SU-DHL-6 (cell line): ENCODE measurements at regions not wholly inside any gene's neighbourhood (a gene's known extent, or its start where the extent isn't known, plus 50 kb on each side); places are given as distances from the start of the nearest gene placed in this dataset.

Source experiments
- H2AFZ ChIP-seq: fragments of 200-600 bp; sonication (generic); 2 replicates; pipeline ENCODE4 v1.6.1; 2014; ENCODE audit warnings: low read depth, mild to moderate bottlenecking, moderate library complexity, mixed read lengths, antibody characterized with exemption, low read length; ENCODE audit not compliant: severe bottlenecking
- H3F3A ChIP-seq: fragments of 200-600 bp; shearing (Covaris generic); 2 replicates; pipeline ENCODE4 v1.6.0; 2016; ENCODE audit warnings: antibody characterized with exemption, mild to moderate bottlenecking; ENCODE audit not compliant: insufficient read depth
- H3K27ac ChIP-seq: fragments of 200-600 bp; sonication (generic); 2 replicates; pipeline ENCODE4 v1.5.1; 2016; ENCODE audit warnings: low read depth, mild to moderate bottlenecking, low read length, moderate library complexity, mixed read lengths
- H3K27me3 ChIP-seq: fragments of 200-600 bp; sonication (generic), shearing (Covaris generic); 2 replicates; pipeline ENCODE4 v1.6.0; 2014; ENCODE audit warnings: mild to moderate bottlenecking, low read length
- H3K36me3 ChIP-seq: fragments of 200-600 bp; sonication (generic); 2 replicates; pipeline ENCODE4 v1.6.1; 2014; ENCODE audit warnings: mild to moderate bottlenecking, low read length, mixed read lengths
- H3K4me2 ChIP-seq: fragments of 300-600, 200-600 bp; shearing (Covaris generic), sonication (generic); 2 replicates; pipeline ENCODE4 v1.6.0; 2014; ENCODE audit warnings: low read length, low read depth, mild to moderate bottlenecking; ENCODE audit not compliant: poor library complexity, severe bottlenecking
- H3K4me3 ChIP-seq: fragments of 200-600 bp; sonication (generic); 2 replicates; pipeline ENCODE4 v1.5.1; 2014; ENCODE audit warnings: antibody characterized with exemption, low read length, mild to moderate bottlenecking, mixed read lengths; ENCODE audit not compliant: insufficient read depth, poor library complexity, severe bottlenecking
- H3K79me2 ChIP-seq: fragments of 200-600 bp; sonication (generic); 2 replicates; pipeline ENCODE4 v1.6.1; 2014; ENCODE audit warnings: mild to moderate bottlenecking, low read length, moderate library complexity; ENCODE audit not compliant: insufficient read depth
- H3K9ac ChIP-seq: fragments of 200-600 bp; sonication (generic); 2 replicates; pipeline ENCODE4 v1.7.0; 2014; ENCODE audit warnings: mild to moderate bottlenecking, low read length
- H3K9me2 ChIP-seq: fragments of 200-600 bp; sonication (generic); replicated peaks from 2 replicates; pipeline ENCODE4 v1.6.1; 2014; ENCODE audit warnings: low read length; ENCODE audit not compliant: insufficient read depth
- H3K9me3 ChIP-seq: fragments of 200-600 bp; sonication (generic); 2 replicates; pipeline ENCODE4 v1.6.1; 2014; ENCODE audit warnings: low read length, mixed read lengths; ENCODE audit not compliant: insufficient read depth
- H4K20me1 ChIP-seq: fragments of 200-600 bp; sonication (generic); 2 replicates; pipeline ENCODE4 v1.6.1; 2014; ENCODE audit warnings: low read depth, mild to moderate bottlenecking, antibody characterized with exemption, low read length, moderate library complexity, mixed read lengths
- CTCF ChIP-seq: fragments of 200-600 bp; sonication (generic); IDR thresholded peaks from one replicate; pipeline ENCODE4 v1.5.1; 2017; ENCODE audit warnings: antibody characterized with exemption, mild to moderate bottlenecking, low read length, moderate library complexity; ENCODE audit not compliant: insufficient read depth, poor library complexity, severe bottlenecking
- EZH2phosphoT487 ChIP-seq: fragments of 200-600 bp; sonication (generic), shearing (Covaris generic); conservative IDR thresholded peaks from 2 replicates; pipeline ENCODE4 v1.6.1; 2018; ENCODE audit warnings: mild to moderate bottlenecking, antibody characterized with exemption, low read length, moderate library complexity, mixed read lengths

GRCh38 chr11:100556781-100557180, 130.3 kb upstream of the ARHGAP42 start:
- Histone ChIP-seq H3K36me3 (no peaks in the 10 kb centered on the region), H3K9ac (no peak overlapping the region), H3F3A (no peaks in the 10 kb centered on the region), H3K79me2 (no peaks in the 10 kb centered on the region), H3K27me3 (no peaks in the 10 kb centered on the region), H3K27ac (no peak overlapping the region), H2AFZ (no peak overlapping the region), H3K4me3 (no peak overlapping the region), H3K9me2 (no peaks in the 10 kb centered on the region), H4K20me1 (no peaks in the 10 kb centered on the region), H3K9me3 (no peaks in the 10 kb centered on the region), H3K4me2 (no peak overlapping the region)
- TF ChIP-seq CTCF (no peak), EZH2phosphoT487 (no peak)

GRCh38 chr11:100557830-100558611, 129.1 kb upstream of the ARHGAP42 start:
- H3F3A ChIP-seq = no peaks in the 10 kb centered on the region

GRCh38 chr11:100560606-100561005, 126.5 kb upstream of the ARHGAP42 start:
- Histone ChIP-seq H3K4me2 (no peak overlapping the region), H3K27ac (no peak overlapping the region), H3K4me3 (no peak overlapping the region), H3F3A (no peaks in the 10 kb centered on the region), H3K9me2 (no peaks in the 10 kb centered on the region), H3K36me3 (no peaks in the 10 kb centered on the region), H3K9me3 (no peaks in the 10 kb centered on the region), H2AFZ (no peak overlapping the region), H3K27me3 (no peaks in the 10 kb centered on the region), H3K9ac (no peak overlapping the region), H3K79me2 (no peaks in the 10 kb centered on the region), H4K20me1 (no peaks in the 10 kb centered on the region)
- TF ChIP-seq CTCF (no peak), EZH2phosphoT487 (no peak)

More at GRCh38 chr11:100557830-100558611, 129.1 kb upstream of the ARHGAP42 start:
- Histone ChIP-seq H3K27me3 (no peaks in the 10 kb centered on the region), H3K4me2 (no peak overlapping the region), H3K79me2 (no peaks in the 10 kb centered on the region), H3K9me3 (no peaks in the 10 kb centered on the region), H2AFZ (no peak overlapping the region), H3K36me3 (no peaks in the 10 kb centered on the region), H3K9me2 (no peaks in the 10 kb centered on the region), H4K20me1 (no peaks in the 10 kb centered on the region), H3K27ac (no peak overlapping the region), H3K9ac (no peak overlapping the region), H3K4me3 (no peak overlapping the region)
- TF ChIP-seq EZH2phosphoT487 = no peak
- no peak for TF ChIP-seq CTCF
